ENCODE measurements at regions not wholly inside any gene's neighbourhood (a gene's known extent, or its start where the extent isn't known, plus 50 kb on each side); places are given as distances from the start of the nearest gene placed in this dataset.

- no peak for TF ChIP-seq EZH2 (IDR thresholded peaks at IDR 0.05)
- no peak for TF ChIP-seq SP1 (IDR thresholded peaks at IDR 0.05; ENCODE audit: low read depth)
- TF ChIP-seq SRF (IDR thresholded peaks at IDR 0.05; ENCODE audit: low read depth): no peak
- no peak for TF ChIP-seq RAD21 (IDR thresholded peaks at IDR 0.05; ENCODE audit: low read depth)
- no peak for TF ChIP-seq POLR2AphosphoS5 (IDR thresholded peaks at IDR 0.05; ENCODE audit: low read depth, low read length)
- TF ChIP-seq, protein P1, sequence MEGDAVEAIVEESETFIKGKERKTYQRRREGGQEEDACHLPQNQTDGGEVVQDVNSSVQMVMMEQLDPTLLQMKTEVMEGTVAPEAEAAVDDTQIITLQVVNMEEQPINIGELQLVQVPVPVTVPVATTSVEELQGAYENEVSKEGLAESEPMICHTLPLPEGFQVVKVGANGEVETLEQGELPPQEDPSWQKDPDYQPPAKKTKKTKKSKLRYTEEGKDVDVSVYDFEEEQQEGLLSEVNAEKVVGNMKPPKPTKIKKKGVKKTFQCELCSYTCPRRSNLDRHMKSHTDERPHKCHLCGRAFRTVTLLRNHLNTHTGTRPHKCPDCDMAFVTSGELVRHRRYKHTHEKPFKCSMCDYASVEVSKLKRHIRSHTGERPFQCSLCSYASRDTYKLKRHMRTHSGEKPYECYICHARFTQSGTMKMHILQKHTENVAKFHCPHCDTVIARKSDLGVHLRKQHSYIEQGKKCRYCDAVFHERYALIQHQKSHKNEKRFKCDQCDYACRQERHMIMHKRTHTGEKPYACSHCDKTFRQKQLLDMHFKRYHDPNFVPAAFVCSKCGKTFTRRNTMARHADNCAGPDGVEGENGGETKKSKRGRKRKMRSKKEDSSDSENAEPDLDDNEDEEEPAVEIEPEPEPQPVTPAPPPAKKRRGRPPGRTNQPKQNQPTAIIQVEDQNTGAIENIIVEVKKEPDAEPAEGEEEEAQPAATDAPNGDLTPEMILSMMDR (IDR thresholded peaks at IDR 0.05 in 2 of 3, conservative IDR thresholded peaks at IDR 0.05 in 1 of 3; ENCODE audit: borderline replicate concordance in 1 of 3, insufficient read depth in 1 of 3, low read depth in 2 of 3, low read length in 2 of 3): no peak
- TF ChIP-seq POLR2A (IDR thresholded peaks at IDR 0.05; ENCODE audit: borderline replicate concordance, extremely low read depth, insufficient read depth, insufficient read length): no peak
- no peak for TF ChIP-seq ZNF274 (IDR thresholded peaks at IDR 0.05; ENCODE audit: low read depth, low read length)
- TF ChIP-seq EZH2phosphoT487 (IDR thresholded peaks at IDR 0.05; ENCODE audit: borderline replicate concordance): no peak
- no peak for TF ChIP-seq CEBPB (IDR thresholded peaks at IDR 0.05; ENCODE audit: low read depth)
These were observed 487.6 kb upstream of the IL12A start for GRCh38 chr3:159501029-159501428.

Data from HCT116 (cell line).